GM19035 (cell line): ENCODE measurements at regions not wholly inside any gene's neighbourhood (a gene's known extent, or its start where the extent isn't known, plus 50 kb on each side); places are given as distances from the start of the nearest gene placed in this dataset.
A peak's percentile ranks its signal among the peaks of the same experiment; 100 is the strongest.

Source experiments
- ATAC-seq: cut with Tn5 transposase; IDR thresholded peaks from one replicate; pipeline ENCODE4 v1.9.1; 2021; ENCODE audit not compliant: unreplicated experiment

- ATAC-seq, result no peak
Observed at GRCh38 chr1:221449801-221450470, 292.0 kb downstream of the DUSP10 start.

- ATAC-seq, result no peak
Observed at GRCh38 chr1:221451741-221452140, 290.1 kb downstream of the DUSP10 start.

DNA sequence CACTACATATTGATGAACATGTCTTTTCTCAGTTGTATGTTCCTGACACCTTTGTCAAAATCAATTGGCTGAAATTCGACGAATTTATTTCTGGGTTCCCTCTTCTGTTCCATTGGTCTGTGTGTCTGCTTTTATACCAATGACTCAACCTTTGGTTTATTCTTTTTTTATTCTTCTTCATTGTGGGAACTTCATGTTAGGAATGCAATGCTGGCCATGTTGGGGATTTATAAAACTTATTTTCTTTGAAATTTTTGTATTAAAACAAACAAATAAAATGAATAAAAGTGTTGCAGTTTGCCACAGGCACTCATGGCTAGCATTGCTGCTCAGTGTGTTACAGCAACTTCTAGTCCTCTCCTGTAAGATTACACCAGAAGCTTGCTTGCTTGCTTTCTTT, 287.8 kb downstream of the DUSP10 start:
- ATAC-seq, result no peak

DNA sequence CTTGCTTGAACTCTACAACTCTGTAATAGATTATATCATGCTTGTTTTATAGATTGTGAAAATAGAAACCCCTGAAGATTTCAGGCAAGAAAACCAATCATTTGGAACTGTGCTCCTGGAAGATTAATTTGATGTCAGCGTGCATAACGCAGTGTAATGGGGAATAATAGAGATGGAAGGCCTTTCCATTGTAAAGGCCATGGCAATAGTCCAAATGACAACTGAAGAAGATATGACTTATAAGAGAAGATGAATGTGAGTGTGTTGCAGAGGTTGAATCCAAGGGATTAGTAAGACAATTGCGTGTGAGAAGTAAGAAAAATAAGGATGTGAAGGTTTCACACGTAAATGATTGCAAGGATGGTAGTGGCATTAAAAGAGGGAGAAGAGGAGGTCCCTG, 285.0 kb downstream of the DUSP10 start:
- no peak for ATAC-seq

- no peak for ATAC-seq
Observed at GRCh38 chr1:221457685-221458446, 284.0 kb downstream of the DUSP10 start.

DNA sequence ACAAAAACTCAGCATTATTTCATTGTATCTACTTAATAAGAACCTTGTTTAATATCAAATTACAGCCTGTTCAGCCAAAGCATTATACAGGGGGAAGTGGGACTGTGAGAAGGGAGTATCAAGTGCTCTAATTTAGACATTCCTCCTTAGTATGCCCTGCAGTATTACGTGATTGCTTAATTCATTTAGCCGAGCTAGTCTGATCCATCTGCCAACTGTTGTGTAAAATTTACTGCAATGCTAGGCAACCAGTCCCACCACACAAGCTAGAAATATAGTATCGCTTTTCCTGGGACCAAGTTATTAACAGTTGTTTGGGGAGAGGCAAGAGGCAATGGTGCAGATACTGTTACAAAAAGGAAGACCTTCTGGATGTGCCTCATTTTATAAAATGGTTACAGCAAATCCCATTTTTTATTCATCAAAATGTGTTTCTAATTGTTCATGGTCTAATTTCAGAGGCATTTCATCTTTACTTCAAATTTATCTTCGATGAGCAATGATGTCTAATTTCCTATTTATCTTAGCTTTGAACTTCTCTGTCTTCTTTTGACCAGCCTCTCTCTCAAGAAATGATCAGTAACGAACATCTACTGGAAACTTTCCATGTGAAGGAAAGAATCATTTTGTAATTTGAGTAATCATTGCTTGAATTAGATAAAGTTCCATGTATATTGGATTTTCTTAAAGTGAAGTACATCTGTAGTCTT, 283.3 kb downstream of the DUSP10 start:
- ATAC-seq, result no peak

DNA sequence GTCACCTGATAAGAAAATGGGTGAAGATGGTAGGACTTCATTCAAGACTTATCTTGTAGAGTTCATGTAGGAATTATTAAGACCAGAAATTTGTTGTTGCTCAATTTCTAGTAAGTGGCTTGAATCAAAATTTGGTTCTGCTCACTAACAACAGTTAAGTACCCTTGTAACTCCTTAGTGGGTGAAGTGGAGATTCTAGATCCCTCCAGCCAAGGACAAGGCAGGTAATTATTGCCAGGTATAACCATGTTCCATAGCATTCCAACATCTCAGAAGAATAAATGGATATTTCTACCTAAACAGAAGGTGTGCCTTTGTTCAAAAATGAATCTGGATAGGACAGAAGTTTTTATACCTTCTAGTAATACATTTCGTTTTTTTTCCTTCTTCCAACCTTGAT, 282.3 kb downstream of the DUSP10 start:
- no peak for ATAC-seq

- no peak for ATAC-seq
Observed at GRCh38 chr1:221462345-221462744, 279.5 kb downstream of the DUSP10 start.

GRCh38 chr1:221468546-221468945, 273.3 kb downstream of the DUSP10 start:
- ATAC-seq, result no peak

GRCh38 chr1:221469476-221469875, 272.4 kb downstream of the DUSP10 start:
- ATAC-seq, result no peak

DNA sequence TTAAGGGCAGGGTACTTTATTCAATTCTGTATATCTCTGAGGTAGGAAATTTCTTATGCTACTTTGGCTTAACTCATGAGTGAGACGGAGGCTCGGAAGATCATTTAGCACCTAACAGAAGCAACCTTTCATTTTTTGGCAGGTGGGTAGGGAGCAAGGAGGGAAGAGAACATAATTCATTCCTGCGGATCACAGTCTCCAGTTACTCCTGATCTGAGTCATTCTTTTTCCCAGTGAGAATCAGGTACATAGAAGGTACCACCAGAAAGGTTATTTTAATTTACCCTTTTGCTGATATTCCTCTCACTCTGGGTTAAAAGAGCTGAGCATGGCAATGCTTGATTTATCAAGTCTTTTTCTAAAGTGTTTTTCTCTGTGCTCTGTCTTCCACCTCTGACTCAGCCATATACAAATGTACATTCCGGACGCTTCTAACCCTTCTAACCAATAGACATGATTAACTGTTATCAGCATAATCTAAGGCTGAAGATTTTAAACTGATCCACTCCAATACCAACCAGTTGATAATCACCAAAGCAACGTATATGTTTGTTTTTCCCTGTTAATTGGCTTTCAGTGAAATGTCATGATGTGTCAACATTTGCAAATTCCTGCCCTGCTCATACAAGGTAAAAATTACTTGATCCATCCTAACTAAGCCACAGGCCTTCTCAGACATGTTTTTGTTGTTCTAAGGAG, 271.7 kb downstream of the DUSP10 start:
- no peak for ATAC-seq

DNA sequence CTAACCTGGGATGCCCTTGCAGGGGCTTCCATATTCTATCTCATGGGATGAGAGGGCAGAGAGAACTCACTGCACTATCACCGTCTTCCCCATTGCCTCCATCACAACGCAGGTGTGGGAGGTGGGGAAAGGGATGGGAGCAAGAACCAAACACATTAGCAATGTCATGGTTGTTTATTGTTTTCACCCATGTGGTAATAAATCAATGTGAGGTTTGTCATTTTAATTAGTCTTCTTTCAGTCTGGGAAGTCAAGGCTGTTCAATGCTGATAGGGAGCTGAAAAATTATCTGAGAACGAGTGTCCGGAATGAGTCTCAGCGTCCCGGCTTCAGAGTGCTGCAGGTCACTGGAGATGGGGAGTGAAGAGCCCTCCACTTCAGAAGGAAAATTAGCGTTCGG, 268.5 kb downstream of the DUSP10 start:
- no peak for ATAC-seq

- no peak for ATAC-seq
Observed at GRCh38 chr1:221477252-221477651, 264.6 kb downstream of the DUSP10 start.

GRCh38 chr1:221478050-221478949, 263.6 kb downstream of the DUSP10 start:
- peak; percentile 87 for ATAC-seq

GRCh38 chr1:221487781-221488524, 253.9 kb downstream of the DUSP10 start:
- ATAC-seq, result no peak

DNA sequence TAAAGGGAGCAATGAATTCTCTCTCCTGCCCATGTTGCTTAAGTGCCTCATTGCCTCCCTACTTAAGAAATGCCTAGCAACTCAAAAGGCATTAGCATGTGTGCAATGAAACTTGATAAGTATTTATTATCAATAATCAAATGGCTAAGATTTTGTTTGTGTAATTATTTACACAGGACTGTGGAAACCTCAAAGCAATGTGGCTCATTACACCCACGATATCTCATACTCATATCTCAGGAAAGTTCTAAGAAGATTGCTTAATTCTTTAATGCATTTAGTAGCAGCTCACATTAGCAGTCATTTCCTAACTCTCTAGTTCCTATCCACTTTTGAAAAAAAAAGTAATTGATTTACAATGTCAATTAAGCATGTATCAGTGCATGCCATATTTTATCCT, 253.3 kb downstream of the DUSP10 start:
- ATAC-seq, result no peak

DNA sequence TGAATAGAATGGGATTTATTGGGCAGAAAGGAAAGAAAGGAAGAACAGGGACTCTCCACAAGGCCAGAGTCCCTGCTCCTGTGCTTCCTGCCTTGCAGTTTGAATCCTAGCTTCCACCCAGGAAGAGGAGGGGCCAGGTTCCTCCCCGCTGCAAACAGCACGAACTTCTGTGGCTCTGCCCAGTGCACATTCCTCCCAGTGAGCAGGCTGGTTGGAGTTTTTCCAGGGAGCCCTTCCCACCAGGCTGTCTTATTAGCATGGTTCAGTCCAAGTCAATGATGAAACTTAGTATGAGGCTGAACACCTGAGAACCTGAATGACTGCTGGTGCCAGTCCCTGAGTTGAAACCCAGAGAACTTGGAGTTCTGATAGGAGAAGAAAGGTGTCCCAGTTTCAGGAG, 247.2 kb downstream of the DUSP10 start:
- ATAC-seq, result no peak

GRCh38 chr1:221497046-221497445, 244.8 kb downstream of the DUSP10 start:
- ATAC-seq, result no peak

DNA sequence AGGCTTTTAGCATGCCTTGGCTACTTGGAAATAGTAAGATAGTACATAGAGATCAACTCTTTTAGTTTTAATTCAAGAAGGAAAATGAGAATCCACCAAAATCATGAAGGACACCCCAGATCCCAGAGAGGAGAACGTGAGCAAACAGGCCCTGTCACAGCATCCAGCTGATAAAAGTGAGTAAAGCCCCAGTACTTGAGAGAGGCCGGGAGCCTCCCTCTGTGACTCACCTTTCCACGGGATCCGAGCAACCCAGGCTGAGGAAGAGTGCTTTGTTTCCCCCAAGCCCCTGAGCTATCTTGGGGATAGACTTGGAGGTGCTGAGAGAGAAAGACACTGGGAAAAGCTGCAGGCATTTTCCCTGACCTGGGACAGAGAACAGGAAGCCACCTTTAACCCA, 238.6 kb downstream of the DUSP10 start:
- no peak for ATAC-seq
